ENCODE measurements at regions not wholly inside any gene's neighbourhood (a gene's known extent, or its start where the extent isn't known, plus 50 kb on each side); places are given as distances from the start of the nearest gene placed in this dataset.

DNA sequence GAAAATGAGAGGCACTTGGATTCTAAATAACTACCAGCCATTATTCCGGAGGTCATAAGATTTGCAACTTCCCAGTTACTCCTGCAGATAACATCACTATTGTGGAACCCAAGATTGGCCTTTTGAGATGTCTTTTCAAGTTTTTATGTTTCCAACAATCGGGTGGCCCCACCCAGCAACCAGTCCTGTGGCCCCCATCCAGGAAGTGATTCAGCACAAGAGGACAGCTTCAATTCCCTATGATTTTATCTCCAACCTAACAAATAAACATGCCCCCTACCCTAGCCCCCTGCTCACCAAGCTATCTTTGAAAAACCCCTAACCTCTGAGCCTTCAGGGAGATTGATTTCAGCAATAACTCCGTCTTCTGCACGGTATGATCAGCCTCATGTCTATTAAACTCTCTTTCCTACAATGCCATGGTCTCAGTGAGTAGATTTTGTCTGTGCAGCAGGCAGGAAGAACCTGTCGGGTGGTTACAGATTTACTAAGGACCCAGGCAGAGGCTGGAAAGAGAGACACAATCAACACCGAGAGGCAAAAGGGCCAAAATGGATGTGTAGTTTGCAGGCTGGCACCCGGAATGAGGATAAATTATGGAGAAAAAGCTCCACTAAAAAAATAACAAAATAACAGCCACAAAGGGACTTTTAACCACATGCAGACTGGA, 83.9 kb upstream of the UNC5B start:
- TF ChIP-seq CTCF (IDR thresholded peaks at IDR 0.05) (no peak), POLR2A (IDR thresholded peaks at IDR 0.05) (no peak)

Measured in upper lobe of left lung (tissue), 4 donors.